ENCODE measurements at regions not wholly inside any gene's neighbourhood (a gene's known extent, or its start where the extent isn't known, plus 50 kb on each side); places are given as distances from the start of the nearest gene placed in this dataset.

GRCh38 chr1:209484429-209484828 is 99.1 kb upstream of the CAMK1G start:
- TF ChIP-seq BHLHE40 (IDR thresholded peaks at IDR 0.05; ENCODE audit: borderline replicate concordance) (no peak), ELF4 (IDR thresholded peaks at IDR 0.05) (no peak), ARNT (IDR thresholded peaks at IDR 0.05) (no peak)
